NT2/D1 (cell line): ENCODE measurements at regions not wholly inside any gene's neighbourhood (a gene's known extent, or its start where the extent isn't known, plus 50 kb on each side); places are given as distances from the start of the nearest gene placed in this dataset.

Experiments
- DNase-seq: peaks from one replicate; pipeline ENCODE4 v3.0.0-alpha.2; 2011; ENCODE audit warnings: low read depth, low spot score
- H3K27me3 ChIP-seq: 2 replicates; pipeline ENCODE4 v1.6.0; 2011; ENCODE audit warnings: mild to moderate bottlenecking; ENCODE audit not compliant: insufficient read length, insufficient read depth
- H3K36me3 ChIP-seq: 2 replicates; pipeline ENCODE4 v1.6.1; 2011; ENCODE audit warnings: mild to moderate bottlenecking, low read length, mixed read lengths; ENCODE audit not compliant: insufficient read depth, insufficient read length
- H3K4me1 ChIP-seq: 2 replicates; pipeline ENCODE4 v1.5.1; 2011; ENCODE audit not compliant: insufficient read depth, insufficient read length
- H3K4me3 ChIP-seq: 2 replicates; pipeline ENCODE4 v1.5.1; 2011; ENCODE audit warnings: low read depth; ENCODE audit not compliant: insufficient read length
- H3K9ac ChIP-seq: 2 replicates; pipeline ENCODE4 v1.6.0; 2011; ENCODE audit warnings: low read depth; ENCODE audit not compliant: insufficient read length
- H3K9me3 ChIP-seq: 2 replicates; pipeline ENCODE4 v1.5.1; 2011; ENCODE audit warnings: mild to moderate bottlenecking, low read length; ENCODE audit not compliant: insufficient read depth
- SUZ12 ChIP-seq: IDR thresholded peaks from 2 replicates; pipeline ENCODE4 v1.6.1; 2011; ENCODE audit not compliant: insufficient read length, insufficient read depth; ENCODE audit errors: extremely low read depth
- YY1 ChIP-seq: IDR thresholded peaks from 2 replicates; pipeline ENCODE4 v1.6.1; 2011; ENCODE audit not compliant: insufficient read length, insufficient read depth
- ZNF274 ChIP-seq: IDR thresholded peaks from 2 replicates; pipeline ENCODE4 v1.6.1; 2011; ENCODE audit warnings: mild to moderate bottlenecking, low read depth, low read length

- no peaks in the 10 kb centered on the region for H3K27me3 ChIP-seq
- no peak for DNase-seq
- H3K4me3 ChIP-seq: no peak overlapping the region
- no peaks in the 10 kb centered on the region for H3K9me3 ChIP-seq
- H3K4me1 ChIP-seq: no peaks in the 10 kb centered on the region
- no peaks in the 10 kb centered on the region for H3K36me3 ChIP-seq
- TF ChIP-seq ZNF274 (no peak), YY1 (no peak), SUZ12 (no peak)
- no peak overlapping the region for H3K9ac ChIP-seq
Observed at GRCh38 chr14:88929656-88930436, 105.4 kb downstream of the TTC8 start.

GRCh38 chr14:88931321-88932110 is 107.1 kb downstream of the TTC8 start:
- H3K9ac ChIP-seq: no peak overlapping the region
- TF ChIP-seq YY1: no peak
- no peak for TF ChIP-seq SUZ12
- TF ChIP-seq ZNF274: no peak
- DNase-seq: no peak
- no peaks in the 10 kb centered on the region for H3K36me3 ChIP-seq
- no peaks in the 10 kb centered on the region for H3K4me1 ChIP-seq
- H3K9me3 ChIP-seq: no peaks in the 10 kb centered on the region
- no peaks in the 10 kb centered on the region for H3K27me3 ChIP-seq
- no peak overlapping the region for H3K4me3 ChIP-seq

- no peak overlapping the region for H3K9ac ChIP-seq
- TF ChIP-seq SUZ12: no peak
- TF ChIP-seq YY1: no peak
- TF ChIP-seq ZNF274: no peak
- no peaks in the 10 kb centered on the region for H3K27me3 ChIP-seq
- H3K4me1 ChIP-seq: no peaks in the 10 kb centered on the region
- no peaks in the 10 kb centered on the region for H3K36me3 ChIP-seq
- no peak overlapping the region for H3K4me3 ChIP-seq
- DNase-seq: no peak
- no peaks in the 10 kb centered on the region for H3K9me3 ChIP-seq
Observed at GRCh38 chr14:88933191-88933590, 108.7 kb downstream of the TTC8 start.

GRCh38 chr14:88934351-88934806 is 109.9 kb downstream of the TTC8 start:
- no peaks in the 10 kb centered on the region for H3K9me3 ChIP-seq
- no peaks in the 10 kb centered on the region for H3K36me3 ChIP-seq
- H3K27me3 ChIP-seq: no peaks in the 10 kb centered on the region
- H3K9ac ChIP-seq: no peak overlapping the region
- no peak for DNase-seq
- H3K4me3 ChIP-seq: no peak overlapping the region
- no peak for TF ChIP-seq SUZ12
- no peak for TF ChIP-seq ZNF274
- TF ChIP-seq YY1: no peak
- H3K4me1 ChIP-seq: no peaks in the 10 kb centered on the region

GRCh38 chr14:88935083-88935482 is 110.6 kb downstream of the TTC8 start:
- Histone ChIP-seq H3K36me3 (no peaks in the 10 kb centered on the region), H3K27me3 (no peaks in the 10 kb centered on the region), H3K9me3 (no peaks in the 10 kb centered on the region), H3K4me1 (no peaks in the 10 kb centered on the region), H3K4me3 (no peak overlapping the region), H3K9ac (no peak overlapping the region)
- TF ChIP-seq ZNF274 (no peak), SUZ12 (no peak), YY1 (no peak)
- DNase-seq: no peak

GRCh38 chr14:88937706-88938105 is 113.3 kb downstream of the TTC8 start:
- no peaks in the 10 kb centered on the region for H3K36me3 ChIP-seq
- no peaks in the 10 kb centered on the region for H3K27me3 ChIP-seq
- DNase-seq: no peak
- H3K9ac ChIP-seq: no peak overlapping the region
- H3K4me1 ChIP-seq: no peaks in the 10 kb centered on the region
- H3K9me3 ChIP-seq: no peaks in the 10 kb centered on the region
- TF ChIP-seq YY1 (no peak), SUZ12 (no peak), ZNF274 (no peak)
- H3K4me3 ChIP-seq: no peak overlapping the region

- Histone ChIP-seq H3K27me3 (no peaks in the 10 kb centered on the region), H3K4me1 (no peaks in the 10 kb centered on the region), H3K36me3 (no peaks in the 10 kb centered on the region), H3K4me3 (no peak overlapping the region), H3K9ac (no peak overlapping the region), H3K9me3 (no peaks in the 10 kb centered on the region)
- TF ChIP-seq SUZ12 (no peak), YY1 (no peak), ZNF274 (no peak)
- DNase-seq: no peak
Observed at GRCh38 chr14:88940671-88941070, 116.2 kb downstream of the TTC8 start.
